ENCODE measurements at regions not wholly inside any gene's neighbourhood (a gene's known extent, or its start where the extent isn't known, plus 50 kb on each side); places are given as distances from the start of the nearest gene placed in this dataset.

- no peak for TF ChIP-seq GATA2 (IDR thresholded peaks at IDR 0.05; ENCODE audit: low read depth, low read length)
- TF ChIP-seq GATA3 (IDR thresholded peaks at IDR 0.05; ENCODE audit: low read depth, low read length), result no peak
Measured at GRCh38 chr5:92962752-92963151, 618.3 kb downstream of the NR2F1-AS1 start.
